Upper lobe of left lung (tissue), 4 donors: ENCODE measurements at regions not wholly inside any gene's neighbourhood (a gene's known extent, or its start where the extent isn't known, plus 50 kb on each side); places are given as distances from the start of the nearest gene placed in this dataset.

Source experiments
- CTCF ChIP-seq, 6 experiments: fragments of 450-650 bp in 4 of 6; fragments of 200-600 bp in 2 of 6; sonication (generic) in 2 of 6; IDR thresholded peaks; one replicate each; pipeline ENCODE4 v1.5.1; 2016 to 2019; ENCODE audit warnings: antibody characterized with exemption in 6 of 6
- EP300 ChIP-seq, 4 donors: sonication (generic); formaldehyde crosslinking; IDR thresholded peaks; one replicate each; pipeline ENCODE4 v1.5.1; 2017; ENCODE audit warnings: antibody characterized with exemption in 4 of 4, control low read depth in 2 of 4
- POLR2A ChIP-seq, 4 donors: fragments of 450-650 bp; IDR thresholded peaks; one replicate each; pipeline ENCODE4 v1.5.1; 2016 to 2017; ENCODE audit warnings: antibody characterized with exemption in 4 of 4, mild to moderate bottlenecking in 2 of 4
- POLR2AphosphoS5 ChIP-seq, 2 donors: sonication (generic); formaldehyde crosslinking; IDR thresholded peaks; one replicate each; pipeline ENCODE4 v1.5.1; 2017; ENCODE audit warnings: antibody characterized with exemption in 2 of 2

GRCh38 chr5:166276006-166276405, 2015.4 kb upstream of the WWC1 start:
- TF ChIP-seq CTCF (IDR thresholded peaks at IDR 0.05): no peak
- no peak for TF ChIP-seq POLR2A (IDR thresholded peaks at IDR 0.05)
- TF ChIP-seq EP300 (IDR thresholded peaks at IDR 0.05): no peak
- TF ChIP-seq POLR2AphosphoS5 (IDR thresholded peaks at IDR 0.05): no peak
